ENCODE measurements at regions not wholly inside any gene's neighbourhood (a gene's known extent, or its start where the extent isn't known, plus 50 kb on each side); places are given as distances from the start of the nearest gene placed in this dataset.
"Not testable (repeated sequence)": the region's sequence is repeated elsewhere in the genome, so short reads cannot be mapped to it uniquely, and the experiment has no call there.

DNA sequence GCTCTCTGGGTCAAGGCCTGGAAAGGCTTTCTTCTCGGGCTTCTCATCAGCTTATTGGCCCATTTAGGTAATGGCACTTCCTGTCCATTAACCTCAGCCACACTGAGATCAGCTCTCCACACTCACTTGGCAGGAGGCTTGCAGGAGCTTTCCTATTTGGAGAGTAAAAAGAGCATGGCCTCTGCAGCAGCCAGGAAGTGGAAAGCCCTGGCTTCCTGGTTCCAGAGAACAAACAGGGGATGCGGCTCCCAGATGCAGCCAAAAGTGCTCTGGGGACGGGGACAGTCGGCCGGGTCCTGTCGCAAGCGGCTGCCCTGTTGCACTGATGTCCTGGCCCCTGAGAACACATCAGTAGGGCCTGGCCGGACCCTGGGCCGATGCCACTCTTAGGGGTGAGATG, 4462.4 kb upstream of the TPTE start:
- not testable (repeated sequence) for H3K27ac ChIP-seq (ENCODE audit: low read depth); H3K4me3 ChIP-seq; H4K20me1 ChIP-seq (replicated peaks; ENCODE audit: insufficient read depth); H3F3A ChIP-seq (replicated peaks; ENCODE audit: low read depth); H3K4me1 Mint-ChIP-seq; H3K36me3 Mint-ChIP-seq (ENCODE audit: low read depth); H2AFZ ChIP-seq; H3K27me3 Mint-ChIP-seq (ENCODE audit: insufficient read depth, low read depth, poor library complexity); H3K36me3 ChIP-seq (ENCODE audit: insufficient read depth); H3K79me2 ChIP-seq (replicated peaks; ENCODE audit: insufficient read depth); ATAC-seq; DNase-seq (ENCODE audit: low spot score); H3K9me2 ChIP-seq (ENCODE audit: insufficient read depth); H3K27ac Mint-ChIP-seq; H3K4me1 ChIP-seq (ENCODE audit: insufficient read depth); H3K4me3 Mint-ChIP-seq; H3K27me3 ChIP-seq (ENCODE audit: insufficient read depth); H3K9me3 Mint-ChIP-seq; H3K4me2 ChIP-seq

DNA sequence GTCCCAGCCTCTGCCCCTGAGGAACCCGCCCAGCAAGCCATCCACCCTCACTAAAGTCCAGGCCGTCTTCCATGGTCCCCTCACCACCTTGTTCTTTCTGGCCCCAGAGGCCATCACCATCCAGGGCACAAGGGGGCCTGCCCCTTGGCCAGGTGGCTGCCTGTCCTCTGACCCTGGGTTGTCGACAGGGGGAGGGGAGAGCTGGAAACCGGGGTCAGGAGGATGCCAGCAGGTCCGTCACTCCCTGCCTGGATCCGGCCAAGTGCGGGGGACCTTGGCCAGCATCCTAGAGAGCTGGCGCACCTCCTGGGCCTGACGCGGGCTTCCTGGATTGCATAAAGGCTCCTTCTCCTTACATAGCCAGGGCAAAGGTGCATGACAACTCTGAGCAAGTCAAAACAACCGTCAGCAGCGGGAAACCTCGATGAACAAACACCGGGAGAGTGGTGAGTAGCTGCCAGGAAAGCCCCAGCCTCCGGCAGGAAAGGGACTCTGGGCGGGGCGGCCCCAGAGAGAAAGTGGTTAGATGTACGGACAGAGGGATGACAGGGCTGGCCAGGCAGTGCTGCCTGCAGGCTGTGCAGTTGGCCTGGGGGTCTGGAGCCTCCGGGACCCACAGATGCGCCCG, 4461.2 kb upstream of the TPTE start:
- H3K27me3 Mint-ChIP-seq (ENCODE audit: insufficient read depth, low read depth, poor library complexity) = not testable (repeated sequence)

DNA sequence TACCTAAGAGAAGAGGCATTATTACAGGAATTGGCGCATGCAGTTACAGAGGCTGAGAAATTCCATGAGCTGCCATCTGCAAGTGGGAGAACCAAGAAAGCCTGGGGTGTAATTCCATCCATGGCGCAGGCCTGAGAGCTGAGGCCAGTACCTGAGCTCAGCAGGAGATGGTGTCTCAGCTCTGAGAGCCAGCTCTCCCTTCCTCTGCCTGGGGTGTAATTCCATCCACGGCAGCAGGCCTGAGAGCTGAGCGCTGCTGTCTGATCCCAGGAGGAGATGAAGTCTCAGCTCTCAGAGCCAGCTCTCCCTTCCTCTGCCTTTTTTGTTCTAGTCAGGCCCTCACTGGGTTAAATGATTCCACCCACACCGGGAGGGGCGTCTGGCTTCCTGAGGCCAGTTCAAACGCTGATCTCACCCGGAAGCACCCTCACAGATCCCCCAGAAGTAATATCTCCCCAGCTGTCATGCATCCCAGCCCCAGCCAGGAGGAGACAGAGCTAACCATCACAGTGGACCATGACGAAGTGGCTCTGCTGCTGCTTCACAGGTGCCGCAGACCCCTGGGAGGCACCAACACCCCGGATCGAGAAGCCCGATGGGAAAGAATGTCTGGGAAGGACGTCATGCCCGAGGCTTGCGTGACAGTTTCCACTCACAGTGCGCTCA, 4454.9 kb upstream of the TPTE start:
- H3K79me2 ChIP-seq (replicated peaks; ENCODE audit: insufficient read depth); H3K4me1 Mint-ChIP-seq; H3K4me2 ChIP-seq; H3K9me2 ChIP-seq (ENCODE audit: insufficient read depth); DNase-seq (ENCODE audit: low spot score); H3K4me3 Mint-ChIP-seq; H3F3A ChIP-seq (replicated peaks; ENCODE audit: low read depth); H3K36me3 ChIP-seq (ENCODE audit: insufficient read depth); H3K27ac ChIP-seq (ENCODE audit: low read depth); H4K20me1 ChIP-seq (replicated peaks; ENCODE audit: insufficient read depth); H2AFZ ChIP-seq; H3K27me3 ChIP-seq (ENCODE audit: insufficient read depth); ATAC-seq; H3K27me3 Mint-ChIP-seq (ENCODE audit: insufficient read depth, low read depth, poor library complexity); H3K4me3 ChIP-seq; H3K9me3 Mint-ChIP-seq; H3K27ac Mint-ChIP-seq; H3K4me1 ChIP-seq (ENCODE audit: insufficient read depth); H3K36me3 Mint-ChIP-seq (ENCODE audit: low read depth): not testable (repeated sequence)

More for the DNA sequence above, 4461.2 kb upstream of the TPTE start:
- not testable (repeated sequence) for H3K27ac ChIP-seq (ENCODE audit: low read depth); H3K36me3 Mint-ChIP-seq (ENCODE audit: low read depth); H3K4me2 ChIP-seq; DNase-seq (ENCODE audit: low spot score); H2AFZ ChIP-seq; H3K79me2 ChIP-seq (replicated peaks; ENCODE audit: insufficient read depth); H3K9me2 ChIP-seq (ENCODE audit: insufficient read depth); H3K9me3 Mint-ChIP-seq; ATAC-seq; H3F3A ChIP-seq (replicated peaks; ENCODE audit: low read depth); H3K4me1 ChIP-seq (ENCODE audit: insufficient read depth); H3K4me3 ChIP-seq; H3K27me3 ChIP-seq (ENCODE audit: insufficient read depth); H3K4me3 Mint-ChIP-seq; H4K20me1 ChIP-seq (replicated peaks; ENCODE audit: insufficient read depth); H3K4me1 Mint-ChIP-seq; H3K36me3 ChIP-seq (ENCODE audit: insufficient read depth); H3K27ac Mint-ChIP-seq

DNA sequence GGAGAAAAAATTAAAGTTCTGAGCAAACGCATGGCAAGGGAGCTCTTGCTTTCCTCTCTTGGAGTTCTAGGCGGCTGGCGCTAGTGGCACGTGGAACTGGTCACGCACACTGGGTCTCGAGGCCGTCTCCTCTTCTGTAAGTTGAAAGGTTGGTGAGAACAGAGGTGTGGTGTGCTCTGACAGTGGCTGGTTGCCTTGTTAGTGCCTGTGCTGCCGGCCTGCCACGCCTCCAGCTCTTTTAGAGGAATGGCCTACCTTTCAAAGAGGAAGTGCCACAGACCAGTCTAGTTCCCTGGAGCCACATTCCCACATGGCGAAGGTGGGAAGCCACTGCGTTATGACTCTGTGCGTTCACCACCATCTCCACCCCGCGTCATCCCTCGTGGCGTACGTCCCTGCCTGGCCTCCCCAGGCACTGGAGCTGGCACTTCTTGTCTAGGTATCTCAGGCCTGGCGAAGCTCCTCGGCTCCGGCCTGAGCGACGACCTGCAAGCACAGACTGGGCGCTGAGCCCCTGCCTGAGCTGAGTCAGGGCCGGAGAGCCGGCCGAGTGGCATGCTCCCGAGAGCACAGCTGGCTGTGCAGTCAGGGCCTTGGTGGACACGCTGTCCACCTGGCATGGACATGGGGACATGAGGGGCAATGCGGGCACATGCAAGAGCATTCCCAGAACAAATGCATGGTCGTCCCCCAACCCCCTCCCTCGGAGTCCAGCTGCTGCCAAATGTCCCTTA, 4453.1 kb upstream of the TPTE start:
- not testable (repeated sequence) for H3K27me3 Mint-ChIP-seq (ENCODE audit: insufficient read depth, low read depth, poor library complexity); H3F3A ChIP-seq (replicated peaks; ENCODE audit: low read depth); H4K20me1 ChIP-seq (replicated peaks; ENCODE audit: insufficient read depth); H3K4me1 ChIP-seq (ENCODE audit: insufficient read depth); H3K4me3 Mint-ChIP-seq; H3K9me3 Mint-ChIP-seq; H3K4me1 Mint-ChIP-seq; H3K4me2 ChIP-seq; H3K36me3 Mint-ChIP-seq (ENCODE audit: low read depth); H3K27me3 ChIP-seq (ENCODE audit: insufficient read depth); DNase-seq (ENCODE audit: low spot score); H3K27ac ChIP-seq (ENCODE audit: low read depth); H3K36me3 ChIP-seq (ENCODE audit: insufficient read depth); H2AFZ ChIP-seq; H3K79me2 ChIP-seq (replicated peaks; ENCODE audit: insufficient read depth); H3K27ac Mint-ChIP-seq; ATAC-seq; H3K4me3 ChIP-seq; H3K9me2 ChIP-seq (ENCODE audit: insufficient read depth)

DNA sequence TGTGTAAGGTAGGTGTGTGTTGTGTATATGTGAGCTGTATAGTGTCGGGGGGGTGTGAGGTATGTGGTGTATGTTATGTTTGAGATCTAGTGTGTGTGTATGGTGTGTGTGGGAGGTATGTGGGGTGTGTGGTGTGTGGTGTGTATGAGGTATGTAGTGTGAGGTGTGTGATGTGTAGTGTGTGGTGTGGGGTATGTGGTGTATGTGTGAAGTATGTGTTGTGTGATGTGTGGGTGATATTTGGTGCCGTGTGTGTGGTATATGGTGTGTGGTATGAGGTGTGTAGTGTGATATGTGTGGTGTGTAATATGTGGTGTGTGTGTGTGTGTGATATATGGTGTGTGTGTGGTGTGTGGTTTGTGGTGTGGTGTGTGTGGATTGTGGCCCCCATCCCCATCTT, 4451.2 kb upstream of the TPTE start:
- not testable (repeated sequence) for H3K4me3 ChIP-seq; DNase-seq (ENCODE audit: low spot score); H3K27me3 ChIP-seq (ENCODE audit: insufficient read depth); H3K9me2 ChIP-seq (ENCODE audit: insufficient read depth); H3K36me3 ChIP-seq (ENCODE audit: insufficient read depth); H3K79me2 ChIP-seq (replicated peaks; ENCODE audit: insufficient read depth); H3K36me3 Mint-ChIP-seq (ENCODE audit: low read depth); H3K27me3 Mint-ChIP-seq (ENCODE audit: insufficient read depth, low read depth, poor library complexity); H3K4me1 Mint-ChIP-seq; H2AFZ ChIP-seq; H3K4me1 ChIP-seq (ENCODE audit: insufficient read depth); H3K4me3 Mint-ChIP-seq; H3K27ac Mint-ChIP-seq; ATAC-seq; H3K9me3 Mint-ChIP-seq; H3K27ac ChIP-seq (ENCODE audit: low read depth); H4K20me1 ChIP-seq (replicated peaks; ENCODE audit: insufficient read depth); H3K4me2 ChIP-seq; H3F3A ChIP-seq (replicated peaks; ENCODE audit: low read depth)

DNA sequence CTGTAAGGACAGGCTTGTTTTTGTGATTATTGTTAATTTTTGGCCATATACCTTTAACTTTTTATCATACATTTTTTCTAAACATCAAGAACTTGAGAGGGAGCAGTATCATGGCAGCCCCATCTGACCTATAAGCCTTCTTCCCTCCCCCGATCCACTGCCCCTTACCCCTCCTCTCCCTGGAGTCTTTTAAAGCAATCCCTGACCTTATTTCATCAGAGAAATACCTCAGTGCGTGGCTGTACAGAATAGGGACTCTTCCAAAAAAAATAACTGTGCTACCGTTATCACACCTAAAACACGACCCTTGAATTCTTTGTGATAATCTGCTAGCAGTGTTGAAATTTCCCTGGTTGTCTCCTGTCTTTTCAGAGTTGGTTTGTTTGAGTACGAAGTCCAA, 4448.7 kb upstream of the TPTE start:
- H3K79me2 ChIP-seq (replicated peaks; ENCODE audit: insufficient read depth); H3K4me2 ChIP-seq; H3K27ac ChIP-seq (ENCODE audit: low read depth); H3K4me3 Mint-ChIP-seq; H3K27ac Mint-ChIP-seq; DNase-seq (ENCODE audit: low spot score); H3K4me1 Mint-ChIP-seq; H3K4me3 ChIP-seq; H3K4me1 ChIP-seq (ENCODE audit: insufficient read depth); H3K27me3 ChIP-seq (ENCODE audit: insufficient read depth); H3K36me3 Mint-ChIP-seq (ENCODE audit: low read depth); H3K9me2 ChIP-seq (ENCODE audit: insufficient read depth); H3K9me3 Mint-ChIP-seq; H3F3A ChIP-seq (replicated peaks; ENCODE audit: low read depth); ATAC-seq; H2AFZ ChIP-seq; H3K27me3 Mint-ChIP-seq (ENCODE audit: insufficient read depth, low read depth, poor library complexity); H4K20me1 ChIP-seq (replicated peaks; ENCODE audit: insufficient read depth); H3K36me3 ChIP-seq (ENCODE audit: insufficient read depth): not testable (repeated sequence)
